ENCODE measurements at regions not wholly inside any gene's neighbourhood (a gene's known extent, or its start where the extent isn't known, plus 50 kb on each side); places are given as distances from the start of the nearest gene placed in this dataset.

GRCh38 chr21:26773058-26773457 is 72.2 kb downstream of the ADAMTS1 start:
- no peak overlapping the region for H3K27ac ChIP-seq
- TF ChIP-seq CTCF (conservative IDR thresholded peaks at IDR 0.05) = no peak

GRCh38 chr21:26769613-26770188 is 75.5 kb downstream of the ADAMTS1 start:
- peak; percentile 91 for TF ChIP-seq CTCF (conservative IDR thresholded peaks at IDR 0.05)

GRCh38 chr21:26766826-26767325 is 78.3 kb downstream of the ADAMTS1 start:
- no peak overlapping the region for H3K27ac ChIP-seq
- TF ChIP-seq CTCF (conservative IDR thresholded peaks at IDR 0.05) = no peak

More at GRCh38 chr21:26769613-26770188, 75.5 kb downstream of the ADAMTS1 start:
- H3K27ac ChIP-seq = no peak overlapping the region

GRCh38 chr21:26761174-26761915 is 83.9 kb downstream of the ADAMTS1 start:
- no peak for TF ChIP-seq CTCF (conservative IDR thresholded peaks at IDR 0.05)
- H3K27ac ChIP-seq = no peak overlapping the region

- H3K27ac ChIP-seq = no peak overlapping the region
- TF ChIP-seq CTCF (conservative IDR thresholded peaks at IDR 0.05) = no peak
These were observed 85.5 kb downstream of the ADAMTS1 start for GRCh38 chr21:26759731-26760130.

GRCh38 chr21:26758083-26758880 is 86.9 kb downstream of the ADAMTS1 start:
- no peak overlapping the region for H3K27ac ChIP-seq
- no peak for TF ChIP-seq CTCF (conservative IDR thresholded peaks at IDR 0.05)

Data from VCaP (cell line).